ENCODE measurements at regions not wholly inside any gene's neighbourhood (a gene's known extent, or its start where the extent isn't known, plus 50 kb on each side); places are given as distances from the start of the nearest gene placed in this dataset.

DNA sequence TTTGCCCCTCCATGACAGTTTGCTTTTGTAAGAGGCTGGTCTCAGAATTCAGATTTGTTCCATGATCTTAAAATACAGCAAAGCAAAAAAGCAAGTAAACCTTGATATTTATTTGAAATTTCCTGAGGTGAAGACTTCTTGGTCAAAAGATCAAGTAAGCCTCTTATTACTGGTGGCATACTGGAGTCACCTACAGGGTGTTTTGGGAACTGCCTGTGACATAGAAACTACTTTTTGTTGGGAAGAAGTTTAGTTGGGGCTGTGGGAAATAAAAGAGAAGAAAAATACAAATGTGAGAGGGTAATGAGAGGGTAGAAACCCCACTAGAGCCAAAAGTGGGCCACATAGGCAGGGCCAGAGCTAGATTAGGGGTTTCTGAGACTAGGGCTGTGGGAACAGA lies 217.9 kb downstream of the OTUD1 start:
- TF ChIP-seq FOXM1 (IDR thresholded peaks at IDR 0.05; ENCODE audit: borderline replicate concordance) (no peak), TARDBP (IDR thresholded peaks at IDR 0.05) (no peak), NFRKB (IDR thresholded peaks at IDR 0.05) (no peak), SP1 (IDR thresholded peaks at IDR 0.05) (no peak), BHLHE40 (IDR thresholded peaks at IDR 0.05; ENCODE audit: borderline replicate concordance) (no peak), ARNT (IDR thresholded peaks at IDR 0.05) (no peak), FOXA1 (IDR thresholded peaks at IDR 0.05) (no peak), FOXK2 (IDR thresholded peaks at IDR 0.05) (no peak), ELF4 (IDR thresholded peaks at IDR 0.05) (no peak), SUZ12 (IDR thresholded peaks at IDR 0.05) (no peak), CTBP1 (IDR thresholded peaks at IDR 0.05; ENCODE audit: borderline replicate concordance) (no peak), HDGF (IDR thresholded peaks at IDR 0.05; ENCODE audit: borderline replicate concordance) (no peak)
- TF ChIP-seq, protein P1, sequence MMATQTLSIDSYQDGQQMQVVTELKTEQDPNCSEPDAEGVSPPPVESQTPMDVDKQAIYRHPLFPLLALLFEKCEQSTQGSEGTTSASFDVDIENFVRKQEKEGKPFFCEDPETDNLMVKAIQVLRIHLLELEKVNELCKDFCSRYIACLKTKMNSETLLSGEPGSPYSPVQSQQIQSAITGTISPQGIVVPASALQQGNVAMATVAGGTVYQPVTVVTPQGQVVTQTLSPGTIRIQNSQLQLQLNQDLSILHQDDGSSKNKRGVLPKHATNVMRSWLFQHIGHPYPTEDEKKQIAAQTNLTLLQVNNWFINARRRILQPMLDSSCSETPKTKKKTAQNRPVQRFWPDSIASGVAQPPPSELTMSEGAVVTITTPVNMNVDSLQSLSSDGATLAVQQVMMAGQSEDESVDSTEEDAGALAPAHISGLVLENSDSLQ (IDR thresholded peaks at IDR 0.05): no peak

Measured in HEK293T (cell line).